GM12892 (cell line): ENCODE measurements at regions not wholly inside any gene's neighbourhood (a gene's known extent, or its start where the extent isn't known, plus 50 kb on each side); places are given as distances from the start of the nearest gene placed in this dataset.

Source experiments
- DNase-seq: peaks from one replicate; pipeline ENCODE4 v3.0.0; 2011; ENCODE audit not compliant: insufficient read length
- FAIRE-seq: peaks from 2 replicates; lab custom pipeline; 2011; peaks lifted over from hg19 to GRCh38; lab: Jason Lieb, UNC
- POLR2A ChIP-seq: IDR thresholded peaks from 2 replicates; pipeline ENCODE4 v1.6.1; 2011; ENCODE audit warnings: low read depth, low read length, control low read depth
- POLR2AphosphoS5 ChIP-seq: IDR thresholded peaks from 2 replicates; pipeline ENCODE4 v1.6.1; 2011; ENCODE audit warnings: low read depth, low read length, control low read depth
- TAF1 ChIP-seq: IDR thresholded peaks from 2 replicates; pipeline ENCODE4 v1.6.1; 2011; ENCODE audit warnings: low read depth, mild to moderate bottlenecking, control low read depth, low read length, borderline replicate concordance

DNA sequence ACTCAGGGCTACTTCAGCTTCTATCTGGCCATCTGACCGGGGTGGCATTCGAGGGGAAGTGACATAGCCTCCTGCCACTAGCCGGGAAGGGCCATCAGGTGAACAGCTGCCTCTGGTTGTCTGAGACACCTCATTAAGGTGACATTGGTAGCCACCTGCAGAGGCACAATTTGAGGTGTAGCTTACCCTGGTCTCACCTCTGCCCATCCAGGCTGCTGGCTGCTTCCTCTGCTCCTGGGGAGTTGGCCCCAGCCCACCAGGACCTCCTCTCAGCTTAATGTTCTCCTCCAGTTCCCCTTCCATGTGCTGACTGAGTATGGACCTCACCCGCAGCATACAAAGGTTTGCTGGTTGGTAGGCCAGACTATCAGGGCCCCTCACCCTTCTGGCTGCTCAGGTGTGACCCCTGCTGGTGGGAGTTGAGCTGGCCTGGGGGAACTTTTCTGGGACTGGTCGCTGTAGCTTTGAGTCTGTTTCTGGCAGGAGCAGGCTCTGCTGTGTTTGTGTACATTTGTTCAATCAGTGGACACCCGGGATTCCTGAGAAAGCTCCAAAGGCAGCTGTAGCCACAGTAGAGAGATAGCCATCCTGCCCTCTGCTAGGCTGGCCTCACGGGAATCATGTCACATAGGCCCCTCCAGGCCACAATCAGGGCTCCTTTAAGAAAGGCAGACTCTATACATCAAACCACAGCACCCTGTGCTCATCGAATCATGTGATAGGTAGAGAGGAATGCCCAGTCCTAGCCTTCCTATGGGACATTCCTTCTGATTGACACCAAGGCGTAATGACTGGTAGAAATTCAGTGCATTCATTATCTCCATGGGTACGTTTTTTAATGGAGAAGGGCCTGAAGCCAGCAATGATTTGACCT lies 295.1 kb upstream of the PLET1 start:
- DNase-seq (peak; percentile 41), FAIRE-seq (peak; percentile 95)
- no peak for TF ChIP-seq POLR2A
- TF ChIP-seq POLR2AphosphoS5: no peak
- no peak for TF ChIP-seq TAF1

DNA sequence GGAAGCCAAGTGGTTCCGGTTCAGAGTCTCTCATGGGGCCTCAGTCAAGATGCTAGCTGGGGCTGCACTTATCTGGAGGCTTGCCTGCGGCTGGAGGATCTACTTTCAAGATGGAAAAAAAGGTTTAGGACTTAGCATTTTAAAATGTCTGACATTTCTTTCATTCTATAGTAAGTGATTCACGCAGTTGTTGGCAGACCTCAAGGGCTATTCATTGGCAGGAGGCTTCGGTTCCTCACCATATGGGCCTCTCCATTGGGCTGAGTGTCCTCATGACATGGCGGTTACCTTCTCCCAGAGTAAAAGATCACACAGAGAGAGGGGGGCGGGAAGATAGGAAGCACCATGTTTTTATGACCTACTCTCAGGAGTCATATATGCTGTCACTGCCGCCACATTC lies 298.0 kb upstream of the PLET1 start:
- DNase-seq: no peak
- TF ChIP-seq POLR2A: no peak
- TF ChIP-seq POLR2AphosphoS5: no peak
- TF ChIP-seq TAF1: no peak
- no peak for FAIRE-seq

DNA sequence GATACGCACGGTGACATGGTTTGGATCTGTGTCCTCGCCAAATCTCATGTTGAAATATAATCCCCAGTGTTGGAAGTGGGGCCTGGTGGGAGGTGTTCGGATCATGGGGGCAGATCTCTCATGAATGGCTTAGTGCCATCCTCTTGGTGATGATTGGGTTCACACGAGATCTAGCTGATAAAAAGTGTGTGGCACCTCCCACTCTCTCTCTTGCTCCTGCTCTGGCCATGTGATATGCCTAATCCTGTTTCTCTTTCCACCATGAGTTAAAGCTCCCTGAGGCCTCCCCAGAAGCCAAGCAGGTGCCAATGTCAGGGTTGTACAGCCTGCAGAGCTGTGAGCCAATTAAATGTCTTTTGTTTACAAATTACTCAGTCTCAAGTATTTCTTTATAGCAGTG lies 303.1 kb upstream of the PLET1 start:
- DNase-seq: no peak
- TF ChIP-seq TAF1 (no peak), POLR2AphosphoS5 (no peak), POLR2A (no peak)
- no peak for FAIRE-seq

DNA sequence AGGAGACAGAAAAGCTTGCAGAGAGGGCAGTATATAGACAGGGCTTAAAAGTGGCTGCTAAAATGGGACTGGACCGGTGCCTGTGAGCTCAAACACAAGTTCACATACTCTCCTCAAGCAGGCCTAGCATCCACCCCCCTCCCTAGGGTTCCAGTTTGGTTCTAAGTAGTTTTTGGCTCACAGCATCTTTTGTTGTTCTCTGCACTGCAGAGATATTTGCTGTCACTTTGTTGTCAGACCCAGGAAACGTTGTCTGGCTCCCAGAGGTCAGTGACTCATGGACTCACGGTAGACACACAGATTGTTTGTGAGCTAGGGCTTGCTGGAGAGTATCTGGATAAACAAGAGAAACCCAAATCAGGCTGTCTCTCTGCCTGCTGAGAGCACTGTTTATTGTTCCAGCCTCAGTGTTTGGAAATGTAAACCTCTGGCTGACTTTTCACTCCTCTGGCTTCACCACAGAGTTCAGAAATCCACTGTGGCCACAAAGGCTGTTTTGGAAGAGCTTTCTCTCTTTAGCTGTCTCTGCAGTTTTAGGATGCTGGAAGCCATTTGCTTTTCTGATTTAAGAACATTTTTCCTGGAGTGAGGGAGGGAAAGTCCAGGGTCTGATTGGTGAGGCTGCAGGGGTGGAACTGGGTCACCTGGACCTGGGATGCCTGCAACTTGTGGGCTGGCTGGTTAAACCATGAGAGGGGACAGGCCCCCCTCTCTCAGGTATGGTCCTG lies 303.7 kb upstream of the PLET1 start:
- no peak for TF ChIP-seq TAF1
- TF ChIP-seq POLR2A: no peak
- no peak for TF ChIP-seq POLR2AphosphoS5
- no peak for DNase-seq
- no peak for FAIRE-seq

DNA sequence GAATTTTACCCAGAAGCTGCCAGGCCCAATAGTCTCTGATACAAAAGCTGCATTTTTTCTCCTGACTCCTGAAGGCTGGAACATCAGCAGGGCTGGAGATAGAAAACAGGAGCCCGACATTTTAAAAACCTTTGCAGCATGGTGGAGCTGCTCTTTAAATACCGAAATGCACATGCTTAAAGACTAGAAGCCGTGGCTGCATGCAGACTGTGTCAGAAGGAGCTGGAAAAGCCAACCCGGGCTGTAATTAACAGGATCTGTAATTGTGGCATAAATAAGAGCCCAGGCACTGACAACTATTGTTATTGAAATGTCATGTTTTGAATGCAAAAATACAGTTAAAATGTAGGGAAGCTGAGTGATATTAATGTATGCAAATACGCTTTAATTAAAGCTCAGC lies 304.9 kb upstream of the PLET1 start:
- FAIRE-seq: no peak
- no peak for TF ChIP-seq TAF1
- TF ChIP-seq POLR2A: no peak
- TF ChIP-seq POLR2AphosphoS5: no peak
- DNase-seq: no peak

DNA sequence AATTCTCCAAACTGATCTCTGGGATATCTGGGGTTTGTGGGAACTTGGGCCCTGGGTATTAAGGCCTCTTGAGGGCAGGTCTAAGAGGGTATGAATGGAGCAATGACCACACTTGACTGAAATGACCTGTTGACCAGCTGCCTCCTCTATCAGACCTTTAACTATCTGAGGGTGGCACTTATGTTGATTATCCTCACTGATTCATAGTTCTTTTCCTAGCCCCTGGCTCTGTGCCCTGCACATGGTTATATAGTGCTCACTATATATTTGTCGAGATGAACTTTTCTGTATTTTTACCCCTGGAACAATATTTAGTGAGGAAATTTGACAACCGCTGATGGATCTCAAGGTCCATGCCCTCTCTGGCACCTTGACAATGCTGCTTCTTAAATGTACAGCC lies 305.5 kb upstream of the PLET1 start:
- FAIRE-seq (no peak), DNase-seq (no peak)
- TF ChIP-seq POLR2AphosphoS5: no peak
- TF ChIP-seq POLR2A: no peak
- no peak for TF ChIP-seq TAF1

DNA sequence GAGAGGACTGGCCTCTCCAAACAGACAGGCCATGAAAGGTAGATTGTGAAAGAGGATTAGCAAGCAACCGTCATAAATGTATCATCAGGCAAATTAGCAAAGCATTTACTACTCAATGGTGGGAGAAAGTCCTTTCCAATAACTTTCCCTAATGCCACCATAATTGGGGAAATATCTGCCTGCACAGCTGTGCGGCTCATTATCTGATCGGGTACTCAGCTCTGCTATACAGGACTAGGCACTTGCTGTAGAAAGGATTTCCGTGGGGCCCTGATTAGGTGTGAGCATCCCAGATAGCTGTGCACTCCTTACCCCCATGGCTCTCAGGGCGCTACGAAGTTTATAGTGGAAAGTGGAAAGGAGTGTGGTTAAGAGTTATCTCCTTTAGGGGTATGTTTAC lies 309.7 kb upstream of the PLET1 start:
- TF ChIP-seq POLR2A (no peak), TAF1 (no peak), POLR2AphosphoS5 (no peak)
- FAIRE-seq (peak; percentile 79), DNase-seq (no peak)

DNA sequence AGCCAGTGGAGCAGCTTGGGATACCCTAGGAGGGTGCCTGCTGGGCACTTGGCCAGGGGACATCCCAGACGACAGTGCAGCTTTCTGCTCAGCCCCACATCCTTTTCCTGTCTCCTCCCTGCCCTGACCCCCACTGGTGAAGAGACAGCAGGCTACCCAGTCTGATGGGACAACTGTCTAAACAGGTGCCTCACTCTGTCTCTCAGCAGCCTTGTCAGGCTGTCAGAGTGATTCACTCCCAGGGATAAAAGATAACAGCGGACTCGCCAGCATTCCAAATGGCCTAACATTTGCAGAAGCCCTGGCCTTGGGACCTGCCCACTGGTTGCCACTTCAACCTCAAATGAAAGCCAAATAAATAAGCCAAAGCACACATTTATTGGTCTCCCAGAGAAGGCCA lies 318.6 kb upstream of the PLET1 start:
- DNase-seq: no peak
- FAIRE-seq: no peak
- TF ChIP-seq POLR2AphosphoS5 (no peak), TAF1 (no peak), POLR2A (no peak)

DNA sequence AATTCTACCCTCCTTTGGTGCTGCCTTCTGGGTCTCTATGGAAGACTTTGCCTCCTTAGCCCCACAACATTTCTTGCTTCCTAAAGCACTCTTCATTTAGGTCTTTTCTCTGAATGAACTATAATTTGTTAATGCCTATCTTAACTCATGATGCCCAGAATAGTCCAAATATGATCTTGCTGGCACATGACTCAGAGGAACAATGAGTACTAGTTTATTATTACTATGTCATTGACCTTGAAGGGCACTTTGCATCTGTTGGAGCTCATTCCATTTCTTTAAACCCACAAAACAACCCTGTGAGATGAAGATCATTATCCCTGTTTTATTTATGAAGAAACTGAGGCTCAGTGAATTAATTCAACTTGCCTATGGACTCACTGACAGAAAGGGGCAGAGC lies 320.2 kb upstream of the PLET1 start:
- FAIRE-seq (no peak), DNase-seq (no peak)
- TF ChIP-seq TAF1 (no peak), POLR2A (no peak), POLR2AphosphoS5 (no peak)

DNA sequence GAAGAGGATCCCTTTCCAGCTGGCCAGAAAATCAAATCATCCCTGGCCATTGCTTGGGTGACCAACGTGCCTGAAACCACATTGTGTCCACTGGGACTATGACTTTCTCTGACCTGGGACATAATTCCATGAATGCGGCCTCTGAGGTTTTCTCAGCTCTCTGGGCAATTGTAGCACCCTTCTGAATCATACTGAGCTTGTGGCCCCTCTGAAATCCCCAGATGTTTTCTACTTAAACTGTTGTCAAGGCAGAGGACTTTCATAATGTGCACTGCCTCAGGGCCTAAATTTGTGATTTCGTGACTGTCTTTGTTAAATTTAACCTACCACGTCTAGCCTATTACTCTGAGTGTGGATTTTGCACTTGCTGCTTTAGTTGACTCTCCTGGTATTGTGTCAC lies 321.1 kb upstream of the PLET1 start:
- FAIRE-seq: peak; percentile 91

DNA sequence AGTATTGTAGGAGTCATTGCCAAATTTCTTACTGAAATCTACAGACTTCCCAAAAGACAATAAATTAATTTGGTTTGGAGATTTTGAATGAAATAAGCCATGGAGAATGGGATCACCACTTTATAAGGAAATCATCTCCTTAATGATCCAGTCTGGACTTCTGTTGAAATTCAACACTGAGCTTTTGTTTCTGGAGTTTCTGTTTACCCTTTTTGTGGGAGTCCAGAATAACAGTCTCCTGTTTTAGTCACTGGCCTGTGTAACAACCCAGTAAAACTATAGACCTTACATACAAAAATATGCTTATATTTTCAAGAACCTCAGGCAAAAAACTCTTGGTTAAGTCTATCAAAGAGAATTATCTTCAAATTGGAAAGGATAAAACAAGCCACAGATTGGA lies 321.7 kb upstream of the PLET1 start:
- FAIRE-seq: no peak
- TF ChIP-seq POLR2A (no peak), POLR2AphosphoS5 (no peak), TAF1 (no peak)
- DNase-seq: no peak

More for the DNA sequence above, 321.1 kb upstream of the PLET1 start:
- DNase-seq: no peak
- TF ChIP-seq TAF1 (no peak), POLR2AphosphoS5 (no peak), POLR2A (no peak)

DNA sequence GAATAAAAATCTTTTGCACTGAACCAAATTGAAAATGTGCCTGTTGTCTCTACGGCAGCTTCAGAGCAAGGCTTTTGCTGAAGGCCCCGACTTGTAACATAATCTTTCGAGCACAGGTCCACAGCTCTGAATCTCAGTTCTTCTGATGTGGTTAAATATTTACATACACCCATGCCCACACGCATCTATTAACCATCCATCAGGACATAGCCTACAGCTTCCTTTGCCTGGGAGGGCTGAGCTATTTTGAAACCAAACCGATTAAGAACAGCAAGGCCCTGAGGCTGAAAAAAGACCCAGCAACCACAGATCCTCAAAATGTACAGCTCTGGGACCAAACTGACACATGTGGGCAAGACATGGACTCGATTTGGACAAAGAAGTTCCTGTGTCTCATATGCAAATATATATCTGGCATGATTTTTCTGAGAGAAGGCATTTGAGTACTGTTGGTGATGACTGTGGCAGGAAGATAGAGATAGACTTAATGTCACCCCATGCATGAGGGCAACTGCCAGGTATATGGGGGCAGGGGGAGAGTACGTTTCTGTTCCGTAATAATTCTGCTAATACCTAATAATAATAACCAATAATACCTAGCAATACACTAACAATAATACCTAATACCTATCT lies 322.7 kb upstream of the PLET1 start:
- FAIRE-seq (peak; percentile 100), DNase-seq (no peak)
- TF ChIP-seq POLR2A: no peak
- TF ChIP-seq POLR2AphosphoS5: no peak
- TF ChIP-seq TAF1: no peak
